Colonic mucosa (tissue), 4 donors: ENCODE measurements at regions not wholly inside any gene's neighbourhood (a gene's known extent, or its start where the extent isn't known, plus 50 kb on each side); places are given as distances from the start of the nearest gene placed in this dataset.

Source experiments
- DNase-seq: peaks from one replicate; pipeline ENCODE4 v3.0.0-alpha.2; 2020
- H3K27ac ChIP-seq: fragments of 200-600 bp; one replicate; pipeline ENCODE4 v1.8.0; 2021
- H3K27me3 ChIP-seq: fragments of 200-600 bp; one replicate; pipeline ENCODE4 v1.8.0; 2021
- H3K36me3 ChIP-seq: fragments of 200-600 bp; one replicate; pipeline ENCODE4 v1.8.0; 2021
- H3K4me1 ChIP-seq: fragments of 200-600 bp; one replicate; pipeline ENCODE4 v1.8.0; 2021; ENCODE audit warnings: mild to moderate bottlenecking
- H3K4me3 ChIP-seq: fragments of 200-600 bp; one replicate; pipeline ENCODE4 v1.8.0; 2021
- H3K9ac ChIP-seq, 2 donors: one replicate each; pipeline ENCODE4 v1.7.0; 2013; ENCODE audit warnings: control low read depth in 2 of 2, low read depth in 2 of 2, low read length in 2 of 2
- H3K9me3 ChIP-seq: fragments of 200-600 bp; one replicate; pipeline ENCODE4 v1.8.0; 2021
- CTCF ChIP-seq: fragments of 200-600 bp; IDR thresholded peaks from one replicate; pipeline ENCODE4 v1.8.0; 2022; ENCODE audit warnings: antibody characterized with exemption, mild to moderate bottlenecking
- intact Hi-C: fragments of 100-400 bp; cut with DNase I; formaldehyde crosslinking; loops from one replicate; pipeline ENCODE4 v1.14.1; 2022
- donor health status: healthy.
- donor health status: DM: no; HTN: no; CAD: no.
- donor health status: DM: no; HTN: no; CAD: no.

GRCh38 chr21:20822666-20823065 lies 175.5 kb upstream of the NCAM2 start:
- DNase-seq: no peak
- Histone ChIP-seq H3K9ac (no peak overlapping the region), H3K27me3 (no peaks in the 10 kb centered on the region), H3K36me3 (no peaks in the 10 kb centered on the region), H3K4me1 (no peaks in the 10 kb centered on the region), H3K4me3 (no peak overlapping the region), H3K27ac (no peak overlapping the region), H3K9me3 (no peaks in the 10 kb centered on the region)
- intact Hi-C loops: no loop called here
- no peak for TF ChIP-seq CTCF

GRCh38 chr21:20852866-20853265 lies 145.3 kb upstream of the NCAM2 start:
- no peak for TF ChIP-seq CTCF
- no peak overlapping the region for H3K9ac ChIP-seq
- no peaks in the 10 kb centered on the region for H3K4me1 ChIP-seq
- H3K27me3 ChIP-seq: no peaks in the 10 kb centered on the region
- H3K9me3 ChIP-seq: no peaks in the 10 kb centered on the region
- DNase-seq: no peak
- H3K27ac ChIP-seq: no peak overlapping the region
- H3K36me3 ChIP-seq: no peaks in the 10 kb centered on the region
- no peak overlapping the region for H3K4me3 ChIP-seq
- intact Hi-C loops: no loop called here

GRCh38 chr21:20856926-20857325 lies 141.3 kb upstream of the NCAM2 start:
- Histone ChIP-seq H3K9me3 (no peaks in the 10 kb centered on the region), H3K9ac (no peak overlapping the region), H3K36me3 (no peaks in the 10 kb centered on the region), H3K27me3 (no peaks in the 10 kb centered on the region), H3K4me3 (no peak overlapping the region), H3K27ac (no peak overlapping the region), H3K4me1 (no peaks in the 10 kb centered on the region)
- no peak for TF ChIP-seq CTCF
- no peak for DNase-seq
- intact Hi-C loops: no loop called here

- no peak for DNase-seq
- no peaks in the 10 kb centered on the region for H3K9me3 ChIP-seq
- TF ChIP-seq CTCF: no peak
- no peak overlapping the region for H3K4me3 ChIP-seq
- no peak overlapping the region for H3K27ac ChIP-seq
- H3K36me3 ChIP-seq: no peaks in the 10 kb centered on the region
- H3K4me1 ChIP-seq: no peaks in the 10 kb centered on the region
- intact Hi-C loops: no loop called here
- H3K27me3 ChIP-seq: no peaks in the 10 kb centered on the region
- H3K9ac ChIP-seq: no peak overlapping the region
Observed at GRCh38 chr21:20874202-20874601, 124.0 kb upstream of the NCAM2 start.

GRCh38 chr21:20875742-20876141 lies 122.5 kb upstream of the NCAM2 start:
- Histone ChIP-seq H3K27me3 (no peaks in the 10 kb centered on the region), H3K9ac (no peak overlapping the region), H3K36me3 (no peaks in the 10 kb centered on the region), H3K9me3 (no peaks in the 10 kb centered on the region), H3K4me1 (no peaks in the 10 kb centered on the region), H3K4me3 (no peak overlapping the region), H3K27ac (no peak overlapping the region)
- TF ChIP-seq CTCF: no peak
- intact Hi-C loops: no loop called here
- no peak for DNase-seq

GRCh38 chr21:20877976-20878375 lies 120.2 kb upstream of the NCAM2 start:
- intact Hi-C loops: no loop called here
- Histone ChIP-seq H3K4me3 (no peak overlapping the region), H3K27me3 (no peaks in the 10 kb centered on the region), H3K4me1 (no peaks in the 10 kb centered on the region), H3K9me3 (no peaks in the 10 kb centered on the region), H3K36me3 (no peaks in the 10 kb centered on the region), H3K9ac (no peak overlapping the region), H3K27ac (no peak overlapping the region)
- no peak for DNase-seq
- no peak for TF ChIP-seq CTCF
